HG03139 (cell line): ENCODE measurements at regions not wholly inside any gene's neighbourhood (a gene's known extent, or its start where the extent isn't known, plus 50 kb on each side); places are given as distances from the start of the nearest gene placed in this dataset.
A peak's percentile ranks its signal among the peaks of the same experiment; 100 is the strongest.
"Not testable (repeated sequence)": the region's sequence is repeated elsewhere in the genome, so short reads cannot be mapped to it uniquely, and the experiment has no call there.

Experiments used
- ATAC-seq: cut with Tn5 transposase; IDR thresholded peaks from one replicate; pipeline ENCODE4 v1.9.1; 2021; ENCODE audit not compliant: unreplicated experiment

GRCh38 chr12:46087916-46088439, 97.6 kb upstream of the SCAF11 start:
- ATAC-seq: no peak

GRCh38 chr12:46084666-46085631, 94.6 kb upstream of the SCAF11 start:
- ATAC-seq: no peak

- no peak for ATAC-seq
Measured at GRCh38 chr12:46082490-46083200, 92.3 kb upstream of the SCAF11 start.

- no peak for ATAC-seq
Measured at GRCh38 chr12:46073321-46073720, 82.9 kb upstream of the SCAF11 start.

GRCh38 chr12:46071769-46072624, 81.6 kb upstream of the SCAF11 start:
- peak; percentile 86 for ATAC-seq

- no peak for ATAC-seq
Measured at GRCh38 chr12:46071335-46071734, 81.0 kb upstream of the SCAF11 start.

GRCh38 chr12:46067094-46067493, 76.7 kb upstream of the SCAF11 start:
- no peak for ATAC-seq

GRCh38 chr12:46065412-46066166, 75.2 kb upstream of the SCAF11 start:
- ATAC-seq: peak; percentile 89

GRCh38 chr12:46064548-46064947, 74.2 kb upstream of the SCAF11 start:
- ATAC-seq: no peak

- ATAC-seq: not testable (repeated sequence)
Measured at GRCh38 chr12:46058697-46059096, 68.3 kb upstream of the SCAF11 start.

- no peak for ATAC-seq
Measured at GRCh38 chr12:46050805-46051204, 60.4 kb upstream of the SCAF11 start.

GRCh38 chr12:46049665-46050064, 59.3 kb upstream of the SCAF11 start:
- no peak for ATAC-seq

GRCh38 chr12:46046436-46046835, 56.1 kb upstream of the SCAF11 start:
- no peak for ATAC-seq

- ATAC-seq: no peak
Measured at GRCh38 chr12:46043972-46044520, 53.7 kb upstream of the SCAF11 start.
